ENCODE measurements at regions not wholly inside any gene's neighbourhood (a gene's known extent, or its start where the extent isn't known, plus 50 kb on each side); places are given as distances from the start of the nearest gene placed in this dataset.

DNA sequence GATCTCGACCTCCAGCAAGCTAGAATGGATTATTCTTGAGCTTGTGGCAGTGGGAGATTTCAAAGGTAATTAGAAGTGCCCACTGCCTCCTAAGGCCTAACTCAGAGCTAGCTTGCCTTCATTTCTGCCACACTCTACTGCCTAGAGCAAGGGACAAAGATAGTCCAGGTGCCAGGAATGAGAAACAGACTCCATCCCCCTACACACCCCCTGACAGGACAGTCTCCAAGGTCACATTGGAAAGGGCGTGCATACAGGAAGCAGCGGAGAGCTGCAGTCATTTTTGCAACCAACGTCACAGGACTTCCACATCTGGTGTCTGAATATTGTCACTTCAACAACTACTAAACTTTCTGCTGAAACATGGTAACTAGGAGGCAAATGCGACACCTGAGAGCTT lies 101.0 kb upstream of the SH3BP4 start:
- H3K9ac ChIP-seq (ENCODE audit: low read depth in 2 of 2, low read length in 2 of 2) = no peak overlapping the region
- H3K4me3 ChIP-seq = no peak overlapping the region
- H3K27ac ChIP-seq = no peak overlapping the region
- H3K27me3 ChIP-seq = no peaks in the 10 kb centered on the region
- TF ChIP-seq, protein P1, sequence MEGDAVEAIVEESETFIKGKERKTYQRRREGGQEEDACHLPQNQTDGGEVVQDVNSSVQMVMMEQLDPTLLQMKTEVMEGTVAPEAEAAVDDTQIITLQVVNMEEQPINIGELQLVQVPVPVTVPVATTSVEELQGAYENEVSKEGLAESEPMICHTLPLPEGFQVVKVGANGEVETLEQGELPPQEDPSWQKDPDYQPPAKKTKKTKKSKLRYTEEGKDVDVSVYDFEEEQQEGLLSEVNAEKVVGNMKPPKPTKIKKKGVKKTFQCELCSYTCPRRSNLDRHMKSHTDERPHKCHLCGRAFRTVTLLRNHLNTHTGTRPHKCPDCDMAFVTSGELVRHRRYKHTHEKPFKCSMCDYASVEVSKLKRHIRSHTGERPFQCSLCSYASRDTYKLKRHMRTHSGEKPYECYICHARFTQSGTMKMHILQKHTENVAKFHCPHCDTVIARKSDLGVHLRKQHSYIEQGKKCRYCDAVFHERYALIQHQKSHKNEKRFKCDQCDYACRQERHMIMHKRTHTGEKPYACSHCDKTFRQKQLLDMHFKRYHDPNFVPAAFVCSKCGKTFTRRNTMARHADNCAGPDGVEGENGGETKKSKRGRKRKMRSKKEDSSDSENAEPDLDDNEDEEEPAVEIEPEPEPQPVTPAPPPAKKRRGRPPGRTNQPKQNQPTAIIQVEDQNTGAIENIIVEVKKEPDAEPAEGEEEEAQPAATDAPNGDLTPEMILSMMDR (IDR thresholded peaks at IDR 0.05) = no peak
- no peaks in the 10 kb centered on the region for H3K36me3 ChIP-seq
- DNase-seq = no peak
- H3K4me1 ChIP-seq = no peaks in the 10 kb centered on the region
- no peaks in the 10 kb centered on the region for H3K9me3 ChIP-seq
- intact Hi-C loops (cut with DNase I) = no loop called here

DNA sequence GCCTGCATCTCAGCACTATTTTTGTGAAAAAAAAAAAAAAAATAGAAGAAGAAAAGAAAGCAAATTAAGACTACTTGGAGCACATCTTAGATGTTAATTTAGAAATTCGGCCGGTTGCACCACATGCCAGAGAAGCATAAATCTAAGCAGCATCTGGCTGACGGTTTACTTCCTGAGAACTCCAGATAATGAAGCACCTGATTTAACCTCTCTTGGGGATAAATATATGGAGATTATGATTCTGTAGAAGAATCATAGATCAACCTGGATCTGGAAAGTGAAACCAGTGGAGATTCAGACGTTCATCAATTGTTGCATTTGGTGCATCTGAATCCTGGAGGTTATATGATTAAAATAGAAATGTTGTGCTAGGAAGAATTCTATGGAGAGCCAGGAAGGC lies 102.1 kb upstream of the SH3BP4 start:
- Histone ChIP-seq H3K4me3 (no peak overlapping the region), H3K36me3 (no peaks in the 10 kb centered on the region), H3K9ac (ENCODE audit: low read depth in 2 of 2, low read length in 2 of 2) (no peak overlapping the region), H3K27ac (no peak overlapping the region), H3K27me3 (no peaks in the 10 kb centered on the region), H3K4me1 (no peaks in the 10 kb centered on the region), H3K9me3 (no peaks in the 10 kb centered on the region)
- intact Hi-C loops (cut with DNase I) = no loop called here
- DNase-seq = no peak
- TF ChIP-seq, protein P1 (IDR thresholded peaks at IDR 0.05) = no peak

DNA sequence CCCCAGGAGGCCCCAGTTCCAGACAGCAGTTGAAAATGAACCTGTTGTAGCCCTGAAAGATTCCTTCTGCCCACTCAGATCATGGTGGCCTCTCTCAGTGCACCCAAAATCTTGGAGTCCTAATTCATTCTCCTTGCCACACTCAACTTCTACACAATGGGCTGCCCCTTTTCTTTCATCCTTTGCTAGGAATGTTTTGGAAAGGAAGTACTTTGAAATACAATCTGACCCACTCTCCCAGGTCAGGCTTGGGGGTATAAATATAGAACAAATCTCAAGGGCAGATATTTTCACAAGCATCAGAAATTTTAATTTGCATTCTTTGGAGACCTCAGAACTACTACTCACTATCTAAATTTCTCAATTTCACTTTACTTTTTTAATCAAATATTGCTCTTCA lies 103.2 kb upstream of the SH3BP4 start:
- TF ChIP-seq, protein P1 (IDR thresholded peaks at IDR 0.05) = no peak
- intact Hi-C loops (cut with DNase I) = no loop called here
- H3K36me3 ChIP-seq = no peaks in the 10 kb centered on the region
- no peaks in the 10 kb centered on the region for H3K9me3 ChIP-seq
- H3K4me3 ChIP-seq = no peak overlapping the region
- H3K9ac ChIP-seq (ENCODE audit: low read depth in 2 of 2, low read length in 2 of 2) = no peak overlapping the region
- H3K27ac ChIP-seq = no peak overlapping the region
- no peak for DNase-seq
- H3K27me3 ChIP-seq = no peaks in the 10 kb centered on the region
- no peaks in the 10 kb centered on the region for H3K4me1 ChIP-seq

DNA sequence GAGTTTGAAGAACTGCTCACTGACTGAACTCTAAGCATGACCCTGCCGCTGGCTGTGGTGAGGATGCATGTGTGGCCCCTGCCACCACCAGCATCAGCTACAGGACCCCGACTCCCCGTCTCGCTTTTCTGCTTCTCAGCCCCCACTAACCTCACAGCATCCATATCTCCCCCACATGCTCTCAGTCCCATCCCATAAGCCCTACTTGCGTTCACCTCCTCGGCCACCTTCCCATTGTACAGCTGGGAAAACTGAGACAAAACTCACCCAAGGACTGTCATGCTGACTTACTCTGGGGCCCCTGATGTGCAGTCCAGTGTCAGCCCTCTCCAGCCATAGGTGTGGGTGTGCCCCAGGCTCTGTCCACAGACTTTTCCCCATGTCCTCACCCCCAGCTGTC lies 104.2 kb upstream of the SH3BP4 start:
- H3K9ac ChIP-seq (ENCODE audit: low read depth in 2 of 2, low read length in 2 of 2) = no peak overlapping the region
- TF ChIP-seq, protein P1 (IDR thresholded peaks at IDR 0.05) = no peak
- DNase-seq = no peak
- H3K27ac ChIP-seq = no peak overlapping the region
- no peaks in the 10 kb centered on the region for H3K9me3 ChIP-seq
- no peaks in the 10 kb centered on the region for H3K27me3 ChIP-seq
- H3K4me1 ChIP-seq = no peaks in the 10 kb centered on the region
- no peak overlapping the region for H3K4me3 ChIP-seq
- intact Hi-C loops (cut with DNase I) = no loop called here
- H3K36me3 ChIP-seq = no peaks in the 10 kb centered on the region

DNA sequence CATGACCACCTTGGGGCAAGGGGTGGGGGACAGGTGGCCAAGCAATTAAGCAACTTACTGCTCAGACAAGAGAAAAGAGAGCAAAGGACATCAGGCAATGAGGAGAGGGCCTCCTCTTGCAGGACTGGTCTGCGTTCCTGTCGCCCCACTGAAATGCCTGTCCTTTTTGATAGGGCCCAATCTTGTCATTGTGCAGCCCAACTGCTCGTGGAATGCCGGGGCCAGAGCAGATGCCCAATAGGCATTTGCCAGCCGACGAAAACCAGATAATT lies 104.5 kb upstream of the SH3BP4 start:
- Histone ChIP-seq H3K27me3 (no peaks in the 10 kb centered on the region), H3K4me3 (no peak overlapping the region), H3K9ac (ENCODE audit: low read depth in 2 of 2, low read length in 2 of 2) (no peak overlapping the region), H3K36me3 (no peaks in the 10 kb centered on the region), H3K9me3 (no peaks in the 10 kb centered on the region), H3K27ac (no peak overlapping the region), H3K4me1 (no peaks in the 10 kb centered on the region)
- TF ChIP-seq, protein P1 (IDR thresholded peaks at IDR 0.05) = no peak
- no peak for DNase-seq
- intact Hi-C loops (cut with DNase I) = no loop called here
